Activated gamma-delta T cell treated with anti-CD3 and anti-CD28 coated beads, Interleukin-2, amount 50 U/mL, for 16 hours (primary cell): ENCODE measurements at regions not wholly inside any gene's neighbourhood (a gene's known extent, or its start where the extent isn't known, plus 50 kb on each side); places are given as distances from the start of the nearest gene placed in this dataset.

Experiments used
- DNase-seq: peaks from one replicate; pipeline ENCODE4 v3.0.0-alpha.2; 2020; ENCODE audit warnings: low read depth

- no peak for DNase-seq
Measured at GRCh38 chr2:160876029-160876428, 284.2 kb upstream of the TANK start.

- no peak for DNase-seq
Measured at GRCh38 chr2:160876765-160877164, 283.5 kb upstream of the TANK start.

DNA sequence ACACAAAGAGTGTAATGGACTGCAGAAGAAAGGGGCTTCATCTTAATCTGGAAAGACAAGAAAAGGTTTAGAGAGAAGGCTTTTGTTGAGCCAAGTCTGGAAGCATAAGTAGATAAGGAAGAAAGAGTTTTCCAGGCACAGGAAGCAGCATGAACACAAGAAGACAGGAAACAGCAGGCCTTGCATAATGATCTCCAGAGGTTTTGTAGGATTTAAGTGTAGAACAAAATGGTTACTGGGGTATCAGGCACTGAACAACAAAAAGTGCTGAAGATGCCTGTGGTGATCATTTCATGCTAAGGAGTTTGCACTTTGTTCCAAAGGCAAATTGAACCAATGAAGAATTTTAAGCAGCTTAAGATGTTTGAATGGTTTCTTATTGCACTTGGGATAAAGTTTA is 281.6 kb upstream of the TANK start:
- DNase-seq: no peak

- DNase-seq: no peak
Measured at GRCh38 chr2:160882906-160883305, 277.3 kb upstream of the TANK start.

DNA sequence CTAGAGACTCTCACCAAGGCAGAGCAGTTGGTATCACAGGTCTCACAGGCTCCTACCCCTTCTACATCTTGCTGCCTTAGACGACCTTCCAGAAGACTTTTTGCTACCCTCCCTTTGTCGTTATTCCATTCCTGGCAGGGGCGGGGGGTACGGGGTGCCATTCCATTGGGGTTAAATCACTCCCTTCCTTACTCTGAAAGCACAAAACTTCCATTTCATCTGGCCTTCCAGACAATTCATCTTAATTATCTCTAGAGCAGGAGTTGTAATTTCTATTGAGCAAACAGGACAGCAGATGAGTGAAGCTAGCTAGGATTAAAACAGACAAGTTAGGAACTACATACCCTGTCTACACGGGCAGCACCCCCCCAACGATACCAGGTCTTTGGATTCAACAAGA is 276.2 kb upstream of the TANK start:
- DNase-seq: no peak

DNA sequence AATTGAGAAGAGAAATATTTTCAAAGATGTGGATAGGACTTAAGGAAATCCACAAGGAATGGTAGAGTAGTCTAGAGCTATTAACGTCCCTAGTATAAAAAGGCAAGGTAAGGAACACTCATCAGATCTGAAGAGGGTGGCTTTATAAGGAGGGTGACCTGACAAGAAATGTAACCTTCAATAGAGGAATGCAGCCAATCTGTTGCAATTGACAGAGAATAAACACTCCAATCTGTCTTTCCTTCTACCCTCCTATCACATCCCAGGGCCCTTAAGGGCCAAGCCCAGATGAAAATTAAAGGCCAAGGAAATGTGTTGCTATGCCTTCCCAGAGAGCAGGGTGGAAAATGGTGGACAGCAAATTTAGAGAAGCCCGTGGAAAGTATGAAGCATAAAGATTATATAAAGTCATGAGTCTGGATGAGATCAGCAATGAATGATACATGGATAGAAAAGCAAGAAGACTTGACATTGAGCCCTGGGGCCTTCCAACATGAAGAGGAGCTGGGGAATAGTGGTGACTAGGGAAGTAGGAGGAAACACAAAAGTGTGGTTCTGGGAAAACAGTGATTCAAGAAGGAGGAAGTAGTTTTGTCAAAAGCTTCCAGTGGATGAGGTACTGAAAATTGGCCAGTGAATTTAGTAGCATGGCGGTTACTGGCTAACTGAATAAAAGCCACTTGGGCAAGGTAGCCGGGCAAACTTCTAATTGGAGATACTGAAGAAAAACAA is 270.6 kb upstream of the TANK start:
- no peak for DNase-seq

- DNase-seq: no peak
Measured at GRCh38 chr2:160890667-160891352, 269.4 kb upstream of the TANK start.

DNA sequence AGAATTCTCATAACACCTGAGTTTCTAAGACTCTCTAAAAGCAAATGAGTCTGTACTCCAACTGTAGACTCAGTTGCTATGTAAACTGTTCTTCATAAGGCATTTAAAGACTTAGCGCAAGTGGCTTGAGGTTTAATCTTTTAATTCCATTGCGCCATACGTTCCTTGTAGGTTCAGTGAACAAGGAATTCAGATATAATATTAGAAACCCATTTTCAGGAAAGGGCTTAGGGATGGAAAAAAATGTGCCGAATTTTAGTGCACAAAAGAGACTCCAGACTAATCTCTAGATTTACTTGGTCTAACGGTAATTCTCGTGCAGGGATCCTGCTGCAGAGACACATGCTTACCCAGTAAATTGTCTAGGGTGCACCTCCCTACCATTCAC is 268.9 kb upstream of the TANK start:
- no peak for DNase-seq

DNA sequence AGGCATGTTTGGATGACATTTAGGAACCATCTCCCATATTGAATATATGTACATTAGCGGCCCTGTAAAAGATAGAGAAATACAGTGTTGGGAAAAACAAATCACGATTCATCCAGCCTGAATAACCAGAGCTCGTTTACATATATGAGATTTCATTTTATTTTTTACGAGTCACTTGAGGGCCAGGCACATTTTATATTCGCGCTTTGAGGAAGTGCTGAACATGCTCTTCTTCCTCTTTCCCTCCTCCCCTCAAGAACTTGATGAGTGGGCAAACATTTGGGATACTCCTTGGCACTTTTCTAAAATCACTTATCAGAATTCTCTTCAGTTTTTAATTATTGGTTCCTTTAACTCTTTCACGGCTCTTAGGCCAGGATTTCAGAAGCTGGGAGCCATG is 268.0 kb upstream of the TANK start:
- DNase-seq: no peak

GRCh38 chr2:160893581-160893980 is 266.6 kb upstream of the TANK start:
- DNase-seq: no peak

GRCh38 chr2:160898581-160899307 is 261.5 kb upstream of the TANK start:
- no peak for DNase-seq

- DNase-seq: no peak
Measured at GRCh38 chr2:160901613-160902012, 258.6 kb upstream of the TANK start.

DNA sequence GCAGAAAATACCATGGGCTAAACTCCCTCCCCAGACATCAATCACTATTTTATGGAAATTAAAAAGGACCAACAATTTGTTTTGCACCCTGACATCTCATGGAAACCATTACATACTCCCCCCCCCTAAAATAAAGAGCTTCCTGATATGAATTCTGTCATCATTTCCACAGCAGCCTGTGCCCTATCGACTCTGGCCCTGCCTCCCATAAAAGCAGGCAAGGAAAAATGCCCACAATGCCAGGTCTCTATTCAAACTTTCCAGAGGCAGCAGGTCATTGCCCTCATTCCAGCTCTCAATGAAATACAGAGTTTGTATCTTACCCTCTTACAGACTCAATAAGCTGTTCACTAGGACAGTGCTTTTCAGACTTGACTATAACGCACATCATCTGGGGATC is 254.4 kb upstream of the TANK start:
- DNase-seq: no peak

DNA sequence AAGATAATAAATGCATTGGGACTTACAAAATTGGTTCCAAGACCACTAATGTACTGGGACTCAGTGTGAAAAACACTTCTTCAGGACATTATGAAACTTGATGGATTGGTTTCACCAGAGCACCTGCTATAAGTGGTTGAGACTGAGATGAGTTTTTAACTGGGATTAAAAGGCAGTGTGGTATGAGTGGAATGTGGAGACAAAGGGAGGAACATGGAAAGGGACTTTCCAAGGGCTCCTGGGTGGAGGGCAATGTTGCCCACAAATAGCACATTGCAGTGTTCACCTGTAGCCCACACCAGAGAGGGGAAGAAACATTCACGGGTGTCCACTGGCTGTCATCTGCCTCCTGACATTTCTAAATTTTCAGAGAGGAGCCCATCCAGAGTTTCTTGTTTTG is 253.3 kb upstream of the TANK start:
- no peak for DNase-seq

DNA sequence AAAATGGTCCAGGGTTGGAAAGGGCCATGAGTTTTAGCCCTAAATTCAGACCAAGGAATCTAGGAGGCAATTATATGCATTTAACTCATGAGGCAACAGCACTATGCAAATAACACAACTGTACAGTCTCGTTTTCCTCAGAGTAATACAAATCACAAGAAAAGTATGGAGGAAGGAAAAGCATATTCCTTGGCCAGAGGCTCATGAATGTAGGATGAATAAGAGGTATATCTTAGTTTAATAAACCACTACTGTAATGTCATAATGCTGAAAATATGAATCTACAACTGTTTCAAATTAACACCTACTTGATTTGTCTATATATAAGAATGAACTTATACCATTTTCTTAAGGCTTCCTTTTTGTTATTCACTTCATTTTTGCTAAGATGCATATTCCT is 252.5 kb upstream of the TANK start:
- DNase-seq: no peak

- DNase-seq: no peak
Measured at GRCh38 chr2:160908157-160908556, 252.1 kb upstream of the TANK start.

GRCh38 chr2:160909781-160910242 is 250.4 kb upstream of the TANK start:
- no peak for DNase-seq

DNA sequence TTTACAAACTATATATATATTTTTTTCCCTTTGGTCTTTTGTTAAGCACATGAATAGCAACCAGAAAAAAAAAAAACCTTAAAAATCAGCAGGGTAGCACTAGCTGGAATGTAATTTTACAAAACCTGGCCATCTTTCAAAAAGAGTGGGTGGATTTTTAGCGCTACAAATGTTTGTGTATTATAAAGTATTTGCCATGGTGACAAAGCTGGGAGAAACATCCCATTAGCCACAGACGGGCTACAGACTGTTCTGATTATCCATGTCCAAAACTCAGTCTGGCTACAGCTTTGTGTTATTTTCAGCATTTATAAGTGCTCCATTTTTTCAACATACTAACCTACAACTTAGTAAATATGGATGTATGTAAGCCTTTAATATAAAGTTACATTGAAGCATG is 249.5 kb upstream of the TANK start:
- DNase-seq: no peak

GRCh38 chr2:160911258-160911657 is 249.0 kb upstream of the TANK start:
- no peak for DNase-seq

DNA sequence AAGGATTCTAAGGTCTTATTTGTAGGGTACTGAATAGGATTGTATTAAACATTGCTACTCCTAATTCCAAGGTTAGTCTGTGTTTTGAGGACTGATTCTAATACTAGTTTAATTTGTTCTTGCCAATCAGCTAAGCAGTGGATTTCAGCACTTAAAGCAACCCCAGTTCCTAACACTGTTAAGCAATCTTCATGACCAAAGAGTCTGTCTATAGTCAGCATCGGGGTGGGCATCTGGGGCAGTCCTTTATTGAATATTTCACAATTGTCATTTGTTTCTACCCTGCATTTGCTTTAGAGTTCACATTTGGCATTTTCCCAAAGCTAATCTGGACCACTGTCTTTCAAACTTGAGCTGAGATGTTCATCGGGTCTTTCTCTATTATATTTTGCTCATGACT is 248.0 kb upstream of the TANK start:
- no peak for DNase-seq

DNA sequence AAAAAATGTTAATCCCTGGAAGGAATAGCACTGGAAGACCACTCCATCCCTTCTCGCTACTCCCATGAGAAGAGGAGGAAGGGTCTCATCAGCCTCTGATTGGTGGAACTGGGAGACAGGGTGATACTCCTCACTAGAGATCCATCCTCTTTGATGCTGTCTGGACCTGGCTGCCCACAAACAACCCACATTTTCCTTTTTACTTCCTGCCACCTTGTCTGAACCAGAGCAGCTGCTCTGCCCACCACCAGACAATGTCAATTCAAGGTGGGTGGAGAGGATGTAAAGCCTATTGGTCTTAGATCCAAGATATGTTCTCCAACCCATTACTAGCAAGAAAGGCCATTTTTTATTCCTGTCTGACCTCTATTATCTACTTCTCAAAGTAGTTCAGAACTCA is 246.9 kb upstream of the TANK start:
- no peak for DNase-seq

DNA sequence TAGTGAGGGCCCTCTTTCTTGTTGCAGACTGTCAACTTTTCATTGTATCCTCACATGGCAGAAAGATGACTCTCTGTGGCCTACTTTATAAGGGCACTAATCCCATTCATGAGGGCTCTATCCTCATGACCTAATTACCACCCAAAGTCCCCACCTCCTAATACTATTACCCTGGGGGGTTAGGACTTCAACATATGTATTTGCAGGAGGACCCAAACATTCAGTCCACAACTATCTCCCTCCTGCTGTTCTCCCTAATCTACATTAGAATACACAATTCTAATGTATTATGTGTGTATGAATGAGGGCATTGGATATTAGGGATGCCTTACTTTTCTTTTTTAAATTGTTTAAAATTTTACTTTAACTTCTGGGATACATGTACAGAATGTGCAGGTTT is 246.0 kb upstream of the TANK start:
- DNase-seq: no peak

GRCh38 chr2:160916300-160916699 is 243.9 kb upstream of the TANK start:
- no peak for DNase-seq
